Adrenal gland (tissue), 9 donors: ENCODE measurements at regions not wholly inside any gene's neighbourhood (a gene's known extent, or its start where the extent isn't known, plus 50 kb on each side); places are given as distances from the start of the nearest gene placed in this dataset.

Source experiments
- DNase-seq, 7 donors: peaks; one replicate each; pipeline ENCODE4 v3.0.0-alpha.2; 2019 to 2020
- H3K27ac ChIP-seq, 5 donors: fragments of 200-600 bp; sonication (generic) in 4 of 5; 1 replicate in 3 of 5; 2 replicates in 2 of 5; pipeline versions ENCODE4 v1.5.1 to v1.8.0; 2016 to 2020; ENCODE audit warnings: mild to moderate bottlenecking in 1 of 5
- H3K27me3 ChIP-seq: fragments of 200-600 bp; 2 replicates; pipeline ENCODE4 v1.8.0; 2021
- H3K36me3 ChIP-seq, 2 donors: fragments of 200-600 bp; replicated peaks in 1 of 2; 1 replicate in 1 of 2; 2 replicates in 1 of 2; pipeline versions ENCODE4 v1.5.1 to v1.8.0; 2018 to 2022
- H3K4me1 ChIP-seq, 2 donors: fragments of 200-600 bp; replicated peaks in 1 of 2; 1 replicate in 1 of 2; 2 replicates in 1 of 2; pipeline versions ENCODE4 v1.5.1 to v1.8.0; 2018 to 2021
- H3K4me3 ChIP-seq, 4 donors: fragments of 200-600 bp; sonication (generic) in 3 of 4; one replicate each; pipeline ENCODE4 v1.5.1; 2016 to 2018
- H3K9me3 ChIP-seq, 3 donors: fragments of 200-600 bp; sonication (generic) in 1 of 3; replicated peaks in 1 of 3; 1 replicate in 2 of 3; 2 replicates in 1 of 3; pipeline versions ENCODE4 v1.5.1 to v1.8.0; 2016 to 2021
- CTCF ChIP-seq, 6 experiments: fragments of 450-650 bp in 4 of 6; fragments of 200-600 bp in 2 of 6; sonication (generic) in 1 of 6; IDR thresholded peaks; 1 replicate in 5 of 6; 2 replicates in 1 of 6; pipeline versions ENCODE4 v1.5.1 to v1.8.0; 2016 to 2021; ENCODE audit warnings: antibody characterized with exemption in 6 of 6, mild to moderate bottlenecking in 2 of 6, moderate library complexity in 1 of 6
- POLR2A ChIP-seq, 2 donors: fragments of 450-650 bp; IDR thresholded peaks; one replicate each; pipeline ENCODE4 v1.6.1; 2017; ENCODE audit warnings: antibody characterized with exemption in 2 of 2, mild to moderate bottlenecking in 2 of 2, moderate library complexity in 1 of 2
- WGBS, 4 donors: extraction: QIAGEN DNeasy Blood & Tissue Kit in 2 of 4; methylation state at CpG; one replicate each; pipeline versions ENCODE4 v1.1.5 to v1.1.7; 2013 to 2017; 5-methylcytosine and 5-hydroxymethylcytosine counted together
- intact Hi-C, 2 donors: fragments of 100-400 bp; cut with DNase I; formaldehyde crosslinking; loops; one replicate each; pipeline versions ENCODE4 v1.14.1 to v1.15.0; 2022 to 2023
- donor health status: healthy with polysubstance abuse.
- donor health status: Bipolar disorder and iron deficiency.
- donor health status: DM: yes; HTN: yes; CAD: no.
- donor health status: DM: no; HTN: no; CAD: no.
- donor health status: DM: no; HTN: no; CAD: no.

GRCh38 chr12:114952573-114953271 lies 268.7 kb upstream of the TBX3 start:
- WGBS, 4 donors = 40 to 60% (median 42%) methylated on average over 13 to 18 of the region's 18 CpGs
- Histone ChIP-seq H3K4me1 (peaks cover 5 to 16% of the 10 kb centered on the region in 2 donors), H3K27me3 (no peaks in the 10 kb centered on the region), H3K4me3 (no peak overlapping the region), H3K36me3 (no peaks in the 10 kb centered on the region), H3K9me3 (no peaks in the 10 kb centered on the region), H3K27ac (peak overlapping the region; percentile 0 to 92 (median 36))
- peak; percentile 75 to 88 (median 82) for DNase-seq
- intact Hi-C loops = no loop called here
- peak in 1 of 2 donors; percentile 29 for TF ChIP-seq POLR2A (IDR thresholded peaks at IDR 0.05)
- TF ChIP-seq CTCF (IDR thresholded peaks at IDR 0.05) = peak in 3 of 6 experiments; percentile 15 to 22 (median 20)

GRCh38 chr12:114949058-114949820 lies 265.3 kb upstream of the TBX3 start:
- intact Hi-C loops = no loop called here
- TF ChIP-seq POLR2A (IDR thresholded peaks at IDR 0.05) (no peak), CTCF (IDR thresholded peaks at IDR 0.05) (no peak)
- no peaks in the 10 kb centered on the region for H3K36me3 ChIP-seq
- H3K27ac ChIP-seq = no peak overlapping the region
- 79 to 88% (median 83%) methylated on average over 8 of the region's 8 CpGs for WGBS, 4 donors
- H3K4me3 ChIP-seq = no peak overlapping the region
- peaks cover 5 to 13% of the 10 kb centered on the region in 2 donors for H3K4me1 ChIP-seq
- H3K9me3 ChIP-seq = no peaks in the 10 kb centered on the region
- DNase-seq = no peak
- H3K27me3 ChIP-seq = no peaks in the 10 kb centered on the region

- Histone ChIP-seq H3K27me3 (no peaks in the 10 kb centered on the region), H3K27ac (no peak overlapping the region), H3K4me1 (no peaks in the 10 kb centered on the region), H3K36me3 (no peaks in the 10 kb centered on the region), H3K9me3 (no peaks in the 10 kb centered on the region), H3K4me3 (no peak overlapping the region)
- intact Hi-C loops = no loop called here
- DNase-seq = no peak
- no peak for TF ChIP-seq CTCF (IDR thresholded peaks at IDR 0.05)
- TF ChIP-seq POLR2A (IDR thresholded peaks at IDR 0.05) = no peak
- WGBS, 4 donors = 70 to 95% (median 82%) methylated on average over 2 of the region's 2 CpGs
Measured at GRCh38 chr12:114945351-114945750, 261.4 kb upstream of the TBX3 start.

- TF ChIP-seq CTCF (IDR thresholded peaks at IDR 0.05) (no peak), POLR2A (IDR thresholded peaks at IDR 0.05) (no peak)
- Histone ChIP-seq H3K27me3 (no peaks in the 10 kb centered on the region), H3K27ac (no peak overlapping the region), H3K4me1 (no peaks in the 10 kb centered on the region), H3K36me3 (no peaks in the 10 kb centered on the region), H3K9me3 (no peaks in the 10 kb centered on the region), H3K4me3 (no peak overlapping the region)
- intact Hi-C loops = no loop called here
- 92 to 95% (median 94%) methylated on average over 4 of the region's 4 CpGs for WGBS, 4 donors
- DNase-seq = no peak
Measured at GRCh38 chr12:114944736-114945135, 260.8 kb upstream of the TBX3 start.
